Activated gamma-delta T cell treated with anti-CD3 and anti-CD28 coated beads, Interleukin-2, amount 50 U/mL, for 16 hours (primary cell): ENCODE measurements at regions not wholly inside any gene's neighbourhood (a gene's known extent, or its start where the extent isn't known, plus 50 kb on each side); places are given as distances from the start of the nearest gene placed in this dataset.
"Not testable (repeated sequence)": the region's sequence is repeated elsewhere in the genome, so short reads cannot be mapped to it uniquely, and the experiment has no call there.

Experiments used
- DNase-seq: peaks from one replicate; pipeline ENCODE4 v3.0.0-alpha.2; 2020; ENCODE audit warnings: low read depth

DNA sequence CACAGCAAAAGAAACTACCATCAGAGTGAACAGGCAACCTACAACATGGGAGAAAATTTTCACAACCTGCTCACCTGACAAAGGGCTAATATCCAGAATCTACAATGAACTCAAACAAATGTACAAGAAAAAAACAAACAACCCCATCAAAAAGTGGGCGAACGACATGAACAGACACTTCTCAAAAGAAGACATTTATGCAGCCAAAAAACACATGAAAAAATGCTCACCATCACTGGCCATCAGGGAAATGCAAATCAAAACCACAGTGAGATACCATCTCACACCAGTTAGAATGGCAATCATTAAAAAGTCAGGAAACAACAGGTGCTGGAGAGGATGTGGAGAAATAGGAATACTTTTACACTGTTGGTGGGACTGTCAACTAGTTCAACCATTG, 207.8 kb downstream of the USP6NL start:
- not testable (repeated sequence) for DNase-seq

DNA sequence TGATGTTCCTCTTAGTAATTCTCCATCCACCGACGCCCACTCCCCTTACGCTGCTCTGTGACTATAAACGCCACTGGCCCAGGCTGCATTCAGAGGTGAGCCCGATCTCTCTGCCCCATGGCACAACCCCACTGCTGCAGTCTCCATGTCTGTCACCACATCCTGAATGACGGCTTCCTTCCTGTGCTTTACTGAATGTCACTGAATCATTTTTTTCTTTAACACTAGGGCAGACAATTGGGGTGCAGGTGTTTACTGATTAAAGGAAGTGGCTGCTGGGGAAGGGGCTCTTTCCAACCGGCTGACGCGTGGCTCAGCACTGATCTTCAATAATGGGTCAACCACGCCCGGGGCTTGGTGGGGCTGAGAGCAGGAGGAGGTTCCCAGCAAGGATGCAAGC, 208.3 kb downstream of the USP6NL start:
- DNase-seq = peak; percentile 37

DNA sequence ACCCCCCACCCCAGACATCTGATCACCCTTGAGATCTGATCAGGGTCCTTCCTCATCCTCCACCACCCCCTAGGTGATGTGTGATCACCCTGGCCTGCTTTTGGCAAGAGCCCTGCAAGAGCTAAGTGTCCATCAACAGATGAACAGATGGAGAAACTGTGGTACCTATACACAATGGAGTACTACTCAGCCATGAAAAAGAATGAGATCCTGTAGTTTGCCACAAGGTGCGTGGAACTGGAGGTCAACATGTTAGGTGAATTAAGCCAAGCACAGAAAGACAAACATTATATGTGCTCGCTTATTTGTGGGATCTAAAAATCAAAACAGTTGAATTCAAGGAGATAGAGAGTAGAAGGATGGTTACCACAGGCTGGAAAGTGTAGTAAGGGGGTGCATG, 209.1 kb downstream of the USP6NL start:
- no peak for DNase-seq

DNA sequence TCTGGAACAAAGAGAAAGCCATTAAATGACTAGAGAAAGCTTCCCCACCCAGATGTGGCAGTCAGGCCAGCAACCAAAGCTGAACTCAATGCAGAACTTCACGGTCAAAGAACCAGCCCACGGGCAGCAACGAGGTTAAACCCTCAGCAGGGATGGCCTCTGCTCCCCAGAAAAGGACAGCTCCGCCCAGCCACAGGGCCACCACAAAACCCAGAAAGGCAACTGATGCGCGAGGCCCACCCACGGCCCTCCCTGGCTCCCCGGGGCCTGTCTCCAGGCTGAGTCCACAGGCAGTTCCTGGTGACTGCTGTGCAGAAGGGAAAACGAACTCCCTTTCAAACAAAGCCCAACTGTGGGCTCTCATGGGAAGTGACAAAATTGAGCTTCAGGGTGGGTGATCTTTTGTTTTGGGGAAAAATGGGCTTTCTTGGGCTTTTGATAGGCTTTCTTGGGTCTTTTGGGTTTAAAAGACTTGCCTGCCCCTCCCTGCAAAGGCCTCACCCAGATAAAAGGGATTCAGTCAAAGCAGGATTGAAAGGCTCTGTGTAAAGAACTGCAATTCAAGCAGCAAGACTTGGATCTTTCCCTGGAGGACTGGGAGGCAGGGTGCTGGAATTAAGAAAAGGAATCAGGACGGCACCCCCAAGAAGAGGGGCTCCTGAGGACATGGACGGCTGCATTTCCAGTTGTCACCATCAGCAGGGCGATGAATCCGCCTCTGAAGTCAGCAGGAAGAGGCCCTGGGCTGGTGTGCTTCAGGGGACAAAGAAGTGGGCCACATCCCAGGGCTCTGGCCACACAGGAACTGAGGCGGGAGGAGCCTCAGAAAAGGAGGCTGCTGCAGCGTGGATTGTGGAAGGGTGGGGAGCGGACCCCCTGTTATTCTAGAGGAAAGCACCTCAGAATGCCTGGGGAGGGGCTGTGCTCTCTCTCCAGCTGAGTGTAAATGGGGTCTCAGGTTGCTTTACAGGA, 209.9 kb downstream of the USP6NL start:
- no peak for DNase-seq

DNA sequence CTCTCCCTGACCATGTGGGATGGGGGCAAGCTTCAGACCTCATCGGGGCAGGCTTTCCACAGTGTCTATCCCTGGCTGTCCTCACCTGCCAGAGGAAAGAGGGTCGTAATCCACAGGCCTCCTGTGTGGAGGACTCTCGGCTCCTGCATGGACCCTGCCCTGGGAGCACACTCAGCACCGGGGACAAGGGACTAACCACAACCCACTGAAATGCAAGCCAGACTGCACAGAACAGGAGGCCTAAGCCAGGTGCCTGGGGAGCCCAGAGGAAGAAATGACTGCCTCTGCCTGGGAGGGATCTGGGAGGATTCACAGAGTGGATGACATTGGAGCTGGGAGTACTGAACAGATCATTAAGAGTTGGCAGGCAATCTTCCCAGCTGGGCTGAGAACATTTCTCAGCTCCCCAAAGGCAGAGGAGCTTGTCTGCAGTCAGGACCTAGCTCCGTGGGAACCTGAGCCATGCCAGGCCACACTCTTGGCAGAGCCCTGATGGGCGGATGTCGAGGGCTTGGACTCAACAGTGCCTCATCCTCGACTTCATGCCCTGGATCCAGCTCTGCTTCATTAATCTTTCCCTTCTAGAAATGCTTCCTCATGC, 213.4 kb downstream of the USP6NL start:
- no peak for DNase-seq

DNA sequence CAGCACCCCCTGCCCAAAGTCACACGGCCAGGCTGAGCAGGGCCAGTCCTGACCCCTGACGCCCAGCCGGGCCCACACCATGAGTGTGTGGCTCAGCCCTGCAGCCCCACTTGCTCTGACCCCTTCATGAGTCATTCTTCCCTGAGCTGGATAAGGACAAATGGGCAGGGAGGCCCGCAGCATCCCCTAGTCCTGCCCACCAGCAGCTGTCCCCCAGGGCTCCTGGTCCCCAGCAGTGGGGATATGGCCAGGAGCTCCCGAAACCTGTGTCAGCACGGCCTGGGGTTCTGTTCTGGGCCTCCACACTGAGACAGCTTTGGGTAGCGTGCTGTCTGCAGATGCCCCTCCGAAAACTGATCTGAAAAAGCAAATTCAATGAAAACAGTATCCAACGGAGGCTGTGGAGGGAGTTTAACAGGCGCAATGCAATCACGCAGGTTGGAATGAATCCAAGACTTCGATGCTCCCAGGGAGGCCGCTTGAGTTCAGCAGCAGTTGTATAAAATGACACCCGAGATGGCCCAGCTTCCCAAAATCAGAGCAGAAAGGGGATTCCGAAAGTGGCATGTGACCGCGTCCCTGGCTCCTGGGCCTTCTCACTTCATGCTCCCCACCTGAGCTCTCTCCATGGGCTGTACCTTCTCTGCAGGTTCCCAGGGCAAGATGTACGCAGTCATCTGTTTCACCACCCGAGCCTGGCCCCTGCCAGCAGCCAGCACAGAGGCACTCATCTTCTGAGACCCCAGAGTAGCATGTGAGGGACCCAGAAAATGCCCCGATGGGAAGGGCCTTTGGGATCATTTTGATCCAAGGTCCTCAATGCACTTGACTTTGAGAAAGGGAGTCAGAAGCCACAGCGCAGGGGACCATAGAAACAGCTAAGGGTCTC, 214.1 kb downstream of the USP6NL start:
- DNase-seq = no peak

DNA sequence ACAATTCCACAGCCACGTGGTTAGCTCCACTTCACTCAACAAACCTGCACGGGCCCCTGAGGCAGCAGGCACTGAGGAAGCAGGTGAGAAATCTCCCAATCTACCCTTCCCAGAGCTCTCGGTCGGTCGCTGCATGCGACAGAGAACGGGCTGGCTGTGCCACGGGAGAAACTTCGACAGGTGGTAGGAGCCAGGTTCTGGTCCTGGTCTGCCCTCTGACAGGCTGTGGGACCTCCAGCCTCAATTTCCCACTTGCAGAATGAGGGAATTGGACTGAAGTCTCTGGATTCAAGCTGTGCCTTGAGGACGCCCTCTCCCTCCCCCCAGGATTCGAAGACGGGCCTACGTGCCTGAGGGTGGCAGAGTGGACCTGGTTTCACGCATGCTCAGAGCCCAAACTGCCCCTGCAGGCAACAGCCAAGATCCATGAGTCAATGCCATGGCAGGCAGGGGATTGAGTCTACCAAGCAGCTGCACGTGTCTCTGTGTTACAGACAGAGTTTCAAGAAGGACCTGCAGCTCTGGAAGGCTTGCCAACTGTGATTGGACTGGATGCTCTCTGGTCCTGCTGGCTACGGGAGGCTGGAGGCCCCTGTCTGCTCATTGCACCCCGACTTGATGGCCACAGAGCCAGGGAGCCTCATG, 215.0 kb downstream of the USP6NL start:
- DNase-seq = no peak

DNA sequence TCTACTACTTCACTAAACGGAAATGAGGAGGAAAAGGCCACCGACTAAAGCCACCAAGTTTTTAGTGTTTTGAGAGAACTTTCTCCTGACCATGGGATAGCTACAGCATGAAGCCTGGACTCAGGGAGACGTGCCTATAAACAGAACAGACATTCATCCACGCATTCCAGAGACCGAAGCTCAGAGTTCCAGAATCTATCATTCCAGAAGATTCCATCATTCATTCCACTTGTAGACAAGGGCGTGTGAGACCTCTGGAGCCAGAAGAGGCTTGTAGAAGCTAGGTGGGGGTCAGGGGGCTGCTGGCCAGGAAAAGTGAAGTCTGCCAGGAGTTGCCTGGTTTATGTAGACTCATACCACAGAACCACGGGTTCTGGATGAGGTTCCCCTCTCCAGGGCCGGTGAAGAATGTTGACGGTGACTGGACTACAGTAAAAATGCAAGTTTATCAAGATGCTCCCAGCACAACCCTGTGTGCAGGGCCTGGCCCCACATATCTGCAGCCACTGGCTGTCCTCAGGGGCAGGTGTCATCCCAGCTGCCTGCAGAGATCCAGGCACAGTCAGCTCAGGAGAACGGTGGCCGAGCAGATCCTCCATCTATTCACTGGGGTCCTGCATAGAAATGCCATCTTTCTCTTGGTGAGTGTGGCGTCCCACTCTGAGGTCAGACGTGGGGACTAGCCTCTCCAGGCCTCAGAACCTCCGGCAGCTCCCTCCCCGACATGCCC, 215.7 kb downstream of the USP6NL start:
- DNase-seq = no peak

DNA sequence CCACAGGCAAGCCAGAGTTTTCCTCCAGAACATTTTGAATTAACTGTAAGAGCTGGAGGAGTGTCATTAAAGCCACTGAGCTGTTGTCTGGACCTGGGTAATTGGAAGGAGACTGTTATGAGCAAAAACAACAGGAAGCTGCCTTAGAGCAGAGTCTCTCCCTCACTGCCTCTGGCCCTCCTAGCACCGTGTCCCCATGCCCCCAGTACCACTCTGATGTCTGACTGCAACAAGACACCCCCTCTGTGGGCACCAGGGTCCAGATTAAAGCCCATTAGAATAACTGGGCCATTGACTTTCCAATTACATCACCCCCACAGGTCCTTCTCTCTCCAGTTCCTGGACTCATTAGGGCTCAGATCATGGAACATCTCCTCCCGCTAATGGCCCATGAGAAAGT, 216.3 kb downstream of the USP6NL start:
- no peak for DNase-seq

DNA sequence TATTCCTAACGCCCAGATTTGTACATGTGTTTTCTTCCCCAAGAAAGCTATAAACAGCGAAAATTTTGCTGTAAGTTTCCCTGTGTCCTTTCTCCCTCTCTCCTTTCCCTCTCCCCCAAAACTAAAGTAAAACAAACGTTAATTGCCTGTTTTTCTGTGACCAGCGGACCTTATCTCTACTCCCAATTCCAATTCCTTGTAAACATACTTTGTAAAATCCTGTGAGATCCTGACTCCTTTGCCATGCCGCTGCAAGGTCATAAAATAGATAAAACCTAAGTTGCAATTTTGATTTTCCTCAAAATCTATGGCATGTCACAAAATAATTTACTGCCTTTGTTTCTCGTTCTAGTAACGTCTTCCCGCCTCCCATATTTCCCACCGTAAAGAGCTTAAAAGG, 217.6 kb downstream of the USP6NL start:
- DNase-seq = no peak

DNA sequence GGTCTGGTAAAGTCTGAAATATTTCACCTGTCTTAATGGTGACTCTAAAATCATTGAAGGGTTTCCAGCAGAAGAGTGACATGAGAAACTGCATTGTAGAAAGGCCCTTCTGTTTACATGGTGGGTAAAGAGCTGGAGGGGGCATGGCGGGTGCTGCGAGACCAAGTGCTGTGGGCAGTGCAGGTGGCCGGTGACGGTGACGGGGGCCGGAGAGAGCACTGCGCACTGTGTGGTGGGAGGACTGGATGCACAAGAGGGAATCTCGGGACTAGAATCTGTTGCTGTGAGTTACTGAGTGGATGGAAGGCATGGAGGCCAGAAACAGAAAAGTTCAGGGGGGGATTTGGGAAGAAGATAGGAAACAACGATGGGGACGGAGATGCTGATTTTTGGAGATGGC, 218.7 kb downstream of the USP6NL start:
- DNase-seq = no peak

DNA sequence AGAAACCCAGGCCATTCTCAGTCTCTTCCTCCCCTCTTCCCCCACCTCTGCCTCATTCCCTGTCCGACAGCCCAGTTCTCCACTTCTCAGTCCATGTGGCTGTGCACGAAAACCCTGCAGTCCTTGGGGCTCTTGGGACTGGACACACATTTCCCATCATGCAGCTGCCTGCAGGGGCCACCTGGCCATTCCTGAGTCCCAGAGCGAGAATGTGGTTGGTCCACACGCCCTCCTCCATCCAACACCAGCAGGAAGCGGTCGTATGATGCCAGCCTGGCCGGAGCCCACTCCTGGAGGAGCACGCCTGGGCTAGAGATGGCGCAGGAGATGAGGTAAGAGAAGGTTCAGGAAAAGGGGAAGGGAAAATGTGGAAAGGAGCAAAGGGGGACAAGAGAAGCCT, 222.5 kb downstream of the USP6NL start:
- DNase-seq = no peak

DNA sequence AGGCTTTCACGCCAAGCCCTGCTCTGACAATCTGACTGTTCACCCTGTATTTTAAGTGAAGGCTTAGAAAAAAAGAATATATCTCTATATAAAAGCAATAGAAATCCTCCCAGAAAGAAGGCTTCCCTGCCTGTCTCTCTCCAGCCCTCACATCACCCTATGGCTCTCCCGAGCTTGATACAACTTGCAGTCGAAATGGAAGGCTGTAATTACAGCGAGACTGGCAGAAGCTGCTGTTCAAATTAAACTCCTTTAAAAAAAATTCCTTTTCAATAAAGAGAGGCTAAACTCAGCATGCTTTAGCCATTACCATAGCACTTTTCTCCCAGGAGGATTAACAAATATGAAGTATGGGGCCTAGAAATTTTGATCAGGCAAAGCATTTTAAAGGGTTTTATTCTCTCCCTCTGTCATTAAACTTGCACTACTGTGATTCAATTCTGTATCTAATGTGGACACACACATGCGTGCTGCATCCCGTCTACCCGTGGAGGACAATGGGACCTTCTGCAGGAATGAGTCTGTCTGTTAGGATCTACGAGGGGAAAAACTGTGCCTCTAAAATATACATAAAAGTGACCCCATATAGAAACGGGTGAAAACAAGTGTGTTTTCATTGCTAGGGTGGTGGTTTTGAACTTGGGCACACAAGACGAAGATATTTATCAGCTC, 223.8 kb downstream of the USP6NL start:
- no peak for DNase-seq

DNA sequence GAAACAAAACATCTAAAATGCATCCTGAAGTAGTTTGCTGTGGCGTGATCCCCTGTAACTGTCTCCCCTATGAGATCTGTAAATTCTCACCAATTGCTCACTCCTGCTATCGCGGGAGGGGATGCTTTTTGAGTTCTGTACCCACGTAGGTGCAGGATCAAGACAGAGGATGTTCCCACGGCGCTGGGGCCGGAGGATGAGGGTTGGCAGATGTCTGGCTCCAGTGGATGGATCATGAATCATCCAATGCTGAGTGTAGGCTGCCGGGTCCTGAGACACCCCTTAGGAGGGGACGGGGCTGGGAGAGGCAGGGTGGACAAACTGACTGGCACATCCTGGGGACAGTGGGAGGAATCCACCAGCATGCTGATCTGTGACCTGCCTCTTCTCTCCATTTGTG, 224.4 kb downstream of the USP6NL start:
- no peak for DNase-seq
